Stimulated activated naive CD4-positive, alpha-beta T cell (primary cell): ENCODE measurements at regions not wholly inside any gene's neighbourhood (a gene's known extent, or its start where the extent isn't known, plus 50 kb on each side); places are given as distances from the start of the nearest gene placed in this dataset.

ENCODE experiments used
- DNase-seq, 6 experiments: peaks; one replicate each; lab custom pipeline; 2025; lab: John Stamatoyannopoulos, UW

GRCh38 chr11:109554951-109555350 is 133.0 kb downstream of the C11orf87 start:
- DNase-seq, result no peak

GRCh38 chr11:109564241-109564640 is 142.3 kb downstream of the C11orf87 start:
- DNase-seq, result no peak

GRCh38 chr11:109582470-109582869 is 160.5 kb downstream of the C11orf87 start:
- no peak for DNase-seq

- no peak for DNase-seq
These were observed 162.3 kb downstream of the C11orf87 start for GRCh38 chr11:109584001-109584972.

- no peak for DNase-seq
These were observed 164.8 kb downstream of the C11orf87 start for GRCh38 chr11:109586789-109587188.

- no peak for DNase-seq
These were observed 168.8 kb downstream of the C11orf87 start for GRCh38 chr11:109590782-109591181.

GRCh38 chr11:109597336-109597735 is 175.3 kb downstream of the C11orf87 start:
- DNase-seq, result no peak

- DNase-seq, result no peak
These were observed 182.8 kb downstream of the C11orf87 start for GRCh38 chr11:109604481-109605400.

- no peak for DNase-seq
These were observed 184.3 kb downstream of the C11orf87 start for GRCh38 chr11:109606256-109606655.

GRCh38 chr11:109609454-109610185 is 187.6 kb downstream of the C11orf87 start:
- DNase-seq, result no peak

GRCh38 chr11:109612496-109612895 is 190.5 kb downstream of the C11orf87 start:
- no peak for DNase-seq

- DNase-seq, result no peak
These were observed 197.5 kb downstream of the C11orf87 start for GRCh38 chr11:109619498-109619897.

GRCh38 chr11:109629734-109630133 is 207.7 kb downstream of the C11orf87 start:
- no peak for DNase-seq

- no peak for DNase-seq
These were observed 219.6 kb downstream of the C11orf87 start for GRCh38 chr11:109641549-109641948.

GRCh38 chr11:109644152-109644551 is 222.2 kb downstream of the C11orf87 start:
- no peak for DNase-seq

- no peak for DNase-seq
These were observed 226.8 kb downstream of the C11orf87 start for GRCh38 chr11:109648804-109649203.

- DNase-seq, result no peak
These were observed 232.1 kb downstream of the C11orf87 start for GRCh38 chr11:109654091-109654490.

- no peak for DNase-seq
These were observed 236.2 kb downstream of the C11orf87 start for GRCh38 chr11:109658190-109658589.

GRCh38 chr11:109667719-109668118 is 245.7 kb downstream of the C11orf87 start:
- DNase-seq, result no peak

GRCh38 chr11:109668973-109669634 is 247.1 kb downstream of the C11orf87 start:
- DNase-seq, result no peak

- DNase-seq, result no peak
These were observed 255.2 kb downstream of the C11orf87 start for GRCh38 chr11:109677231-109677630.
